Fibroblast of lung (primary cell): ENCODE measurements at regions not wholly inside any gene's neighbourhood (a gene's known extent, or its start where the extent isn't known, plus 50 kb on each side); places are given as distances from the start of the nearest gene placed in this dataset.

ENCODE experiments used
- DNase-seq, 2 donors: peaks; one replicate each; pipeline versions ENCODE4 v3.0.0 to v3.0.0-alpha.2; 2010; ENCODE audit warnings: low read depth in 2 of 2
- H2AFZ ChIP-seq: 2 replicates; pipeline ENCODE4 v1.5.1; 2012; ENCODE audit warnings: low read length, control low read depth, inconsistent platforms
- H3K27ac ChIP-seq: 2 replicates; pipeline ENCODE4 v1.5.1; 2011; ENCODE audit warnings: low read length, control low read depth; ENCODE audit not compliant: insufficient read depth
- H3K27me3 ChIP-seq: 2 replicates; pipeline ENCODE4 v1.5.1; 2011; ENCODE audit warnings: mild to moderate bottlenecking, low read length; ENCODE audit not compliant: control insufficient read depth, insufficient read depth
- H3K36me3 ChIP-seq: 2 replicates; pipeline ENCODE4 v1.5.1; 2011; ENCODE audit warnings: low read length; ENCODE audit not compliant: control insufficient read depth, insufficient read depth
- H3K4me1 ChIP-seq: 2 replicates; pipeline ENCODE4 v1.5.1; 2011; ENCODE audit warnings: low read length; ENCODE audit not compliant: control insufficient read depth, insufficient read depth; ENCODE audit errors: extremely low read depth
- H3K4me2 ChIP-seq: 2 replicates; pipeline ENCODE4 v1.5.1; 2011; ENCODE audit warnings: low read length, control low read depth; ENCODE audit not compliant: insufficient read depth; ENCODE audit errors: extremely low read depth
- H3K4me3 ChIP-seq, 4 experiments: fragments of 200-600 bp in 1 of 4; sonication (generic) in 1 of 4; replicated peaks in 1 of 4; 2 replicates each; pipeline ENCODE4 v1.5.1; 2011 to 2016; ENCODE audit warnings: low read length in 4 of 4, low read depth in 3 of 4, mild to moderate bottlenecking in 3 of 4, control low read depth in 2 of 4, inconsistent platforms in 1 of 4, mixed read lengths in 1 of 4; ENCODE audit not compliant: insufficient read depth in 1 of 4; ENCODE audit errors: control extremely low read depth in 1 of 4
- H3K79me2 ChIP-seq: 2 replicates; pipeline ENCODE4 v1.5.1; 2012; ENCODE audit warnings: mild to moderate bottlenecking, low read length, inconsistent platforms; ENCODE audit not compliant: control insufficient read depth, insufficient read depth
- H3K9ac ChIP-seq: 2 replicates; pipeline ENCODE4 v1.5.1; 2011; ENCODE audit warnings: mild to moderate bottlenecking, low read length, control low read depth; ENCODE audit not compliant: insufficient read depth
- H3K9me3 ChIP-seq: 2 replicates; pipeline ENCODE4 v1.5.1; 2012; ENCODE audit warnings: low read depth, low read length; ENCODE audit not compliant: control insufficient read depth, insufficient read depth
- H4K20me1 ChIP-seq: 2 replicates; pipeline ENCODE4 v1.5.1; 2011; ENCODE audit warnings: low read length; ENCODE audit not compliant: control insufficient read depth, insufficient read depth; ENCODE audit errors: extremely low read depth
- CTCF ChIP-seq, 2 donors: IDR thresholded peaks in 1 of 2; conservative IDR thresholded peaks in 1 of 2; 1 replicate in 1 of 2; 2 replicates in 1 of 2; pipeline ENCODE4 v1.5.1; 2011 to 2012; ENCODE audit warnings: low read length in 2 of 2, control low read depth in 1 of 2, inconsistent platforms in 1 of 2, low read depth in 1 of 2, mild to moderate bottlenecking in 1 of 2
- EZH2 ChIP-seq: IDR thresholded peaks from 2 replicates; pipeline ENCODE4 v1.5.1; 2012; ENCODE audit warnings: low read length, control low read depth, mild to moderate bottlenecking; ENCODE audit errors: missing control alignments

- Histone ChIP-seq H3K9ac (no peak overlapping the region), H3K4me3 (no peak overlapping the region), H3K36me3 (no peaks in the 10 kb centered on the region), H3K27ac (no peak overlapping the region), H3K9me3 (no peaks in the 10 kb centered on the region), H2AFZ (no peak overlapping the region), H3K79me2 (no peaks in the 10 kb centered on the region), H4K20me1 (no peaks in the 10 kb centered on the region), H3K27me3 (no peaks in the 10 kb centered on the region), H3K4me1 (no peaks in the 10 kb centered on the region), H3K4me2 (no peak overlapping the region)
- no peak for DNase-seq
- TF ChIP-seq EZH2 = no peak
- no peak for TF ChIP-seq CTCF (conservative IDR thresholded peaks at IDR 0.05 in 1 of 2, IDR thresholded peaks at IDR 0.05 in 1 of 2; ENCODE audit: low read depth in 1 of 2, low read length in 2 of 2)
Observed at GRCh38 chr2:16155766-16156165, 215.4 kb downstream of the MYCN start.

- H3K9me3 ChIP-seq = no peaks in the 10 kb centered on the region
- no peak overlapping the region for H3K4me3 ChIP-seq
- DNase-seq = no peak
- H2AFZ ChIP-seq = no peak overlapping the region
- H3K27ac ChIP-seq = no peak overlapping the region
- no peaks in the 10 kb centered on the region for H3K4me1 ChIP-seq
- H3K36me3 ChIP-seq = no peaks in the 10 kb centered on the region
- no peak overlapping the region for H3K9ac ChIP-seq
- H3K4me2 ChIP-seq = no peak overlapping the region
- no peaks in the 10 kb centered on the region for H3K79me2 ChIP-seq
- no peaks in the 10 kb centered on the region for H3K27me3 ChIP-seq
- TF ChIP-seq CTCF (conservative IDR thresholded peaks at IDR 0.05 in 1 of 2, IDR thresholded peaks at IDR 0.05 in 1 of 2; ENCODE audit: low read depth in 1 of 2, low read length in 2 of 2) (no peak), EZH2 (no peak)
- no peaks in the 10 kb centered on the region for H4K20me1 ChIP-seq
Observed at GRCh38 chr2:16155366-16155765, 215.0 kb downstream of the MYCN start.

- TF ChIP-seq EZH2 (no peak), CTCF (conservative IDR thresholded peaks at IDR 0.05 in 1 of 2, IDR thresholded peaks at IDR 0.05 in 1 of 2; ENCODE audit: low read depth in 1 of 2, low read length in 2 of 2) (no peak)
- no peak overlapping the region for H3K9ac ChIP-seq
- no peak for DNase-seq
- no peak overlapping the region for H3K4me3 ChIP-seq
- no peaks in the 10 kb centered on the region for H3K9me3 ChIP-seq
- H4K20me1 ChIP-seq = no peaks in the 10 kb centered on the region
- no peak overlapping the region for H3K4me2 ChIP-seq
- H3K79me2 ChIP-seq = no peaks in the 10 kb centered on the region
- H3K4me1 ChIP-seq = no peaks in the 10 kb centered on the region
- no peaks in the 10 kb centered on the region for H3K27me3 ChIP-seq
- no peak overlapping the region for H3K27ac ChIP-seq
- no peak overlapping the region for H2AFZ ChIP-seq
- H3K36me3 ChIP-seq = no peaks in the 10 kb centered on the region
Observed at GRCh38 chr2:16154501-16155280, 214.3 kb downstream of the MYCN start.
